SK-N-MC (cell line): ENCODE measurements at regions not wholly inside any gene's neighbourhood (a gene's known extent, or its start where the extent isn't known, plus 50 kb on each side); places are given as distances from the start of the nearest gene placed in this dataset.

ENCODE experiments used
- DNase-seq: peaks from one replicate; pipeline ENCODE4 v3.0.0-alpha.2; 2011; ENCODE audit warnings: low read depth, low spot score
- H3K27ac ChIP-seq: fragments of 200-600 bp; sonication (generic); 2 replicates; pipeline ENCODE4 v1.5.1; 2016; ENCODE audit warnings: mixed run types
- H3K36me3 ChIP-seq: fragments of 200-600 bp; sonication (generic); 2 replicates; pipeline ENCODE4 v1.6.1; 2017; ENCODE audit warnings: antibody characterized with exemption, low read length, mixed read lengths; ENCODE audit not compliant: insufficient read depth
- H3K4me3 ChIP-seq: fragments of 200-600 bp; sonication (generic); 2 replicates; pipeline ENCODE4 v1.5.1; 2016
- H3K9ac ChIP-seq: fragments of 200-600 bp; sonication (generic); 2 replicates; pipeline ENCODE4 v1.8.0; 2017; ENCODE audit warnings: mixed run types, mixed read lengths; ENCODE audit not compliant: insufficient read length
- H3K9me3 ChIP-seq: fragments of 200-600 bp; sonication (generic); 2 replicates; pipeline ENCODE4 v1.6.1; 2017; ENCODE audit warnings: low read depth, mild to moderate bottlenecking, antibody characterized with exemption, low read length, moderate library complexity, mixed read lengths
- EZH2 ChIP-seq: fragments of 200-600 bp; sonication (generic); IDR thresholded peaks from one replicate; pipeline ENCODE4 v1.6.1; 2017; ENCODE audit warnings: antibody characterized with exemption
- FOXP2 ChIP-seq: optimal IDR thresholded peaks from 2 replicates; pipeline ENCODE3; 2011; ENCODE audit warnings: mild to moderate bottlenecking, moderate library complexity; ENCODE audit not compliant: insufficient read depth; ENCODE audit errors: extremely low read length, control extremely low read depth
- POLR2AphosphoS5 ChIP-seq: IDR thresholded peaks from 2 replicates; pipeline ENCODE4 v1.6.1; 2012; ENCODE audit warnings: mild to moderate bottlenecking, low read depth, low read length, borderline replicate concordance

- DNase-seq = no peak
- H3K9me3 ChIP-seq = no peaks in the 10 kb centered on the region
These were observed 206.9 kb upstream of the ZBTB20 start for GRCh38 chr3:115354010-115354409.

GRCh38 chr3:115357456-115357855 lies 210.4 kb upstream of the ZBTB20 start:
- no peak overlapping the region for H3K4me3 ChIP-seq
- no peak overlapping the region for H3K27ac ChIP-seq
- H3K36me3 ChIP-seq = no peaks in the 10 kb centered on the region
- TF ChIP-seq POLR2AphosphoS5 (no peak), FOXP2 (no peak), EZH2 (no peak)
- H3K9ac ChIP-seq = no peak overlapping the region
- H3K9me3 ChIP-seq = no peaks in the 10 kb centered on the region
- no peak for DNase-seq

More at GRCh38 chr3:115354010-115354409, 206.9 kb upstream of the ZBTB20 start:
- Histone ChIP-seq H3K27ac (no peak overlapping the region), H3K36me3 (no peaks in the 10 kb centered on the region), H3K4me3 (no peak overlapping the region), H3K9ac (no peak overlapping the region)
- TF ChIP-seq FOXP2 (no peak), EZH2 (no peak), POLR2AphosphoS5 (no peak)

GRCh38 chr3:115359536-115359935 lies 212.4 kb upstream of the ZBTB20 start:
- no peaks in the 10 kb centered on the region for H3K36me3 ChIP-seq
- no peak overlapping the region for H3K27ac ChIP-seq
- no peaks in the 10 kb centered on the region for H3K9me3 ChIP-seq
- no peak for DNase-seq
- TF ChIP-seq FOXP2 = no peak
- no peak for TF ChIP-seq POLR2AphosphoS5
- TF ChIP-seq EZH2 = no peak
- H3K4me3 ChIP-seq = no peak overlapping the region
- no peak overlapping the region for H3K9ac ChIP-seq

- Histone ChIP-seq H3K36me3 (no peaks in the 10 kb centered on the region), H3K27ac (no peak overlapping the region), H3K4me3 (no peak overlapping the region), H3K9ac (no peak overlapping the region), H3K9me3 (no peaks in the 10 kb centered on the region)
- TF ChIP-seq FOXP2 = no peak
- no peak for DNase-seq
These were observed 214.7 kb upstream of the ZBTB20 start for GRCh38 chr3:115361806-115362205.

- DNase-seq = no peak
- no peaks in the 10 kb centered on the region for H3K9me3 ChIP-seq
- TF ChIP-seq EZH2 (no peak), FOXP2 (no peak), POLR2AphosphoS5 (no peak)
- no peak overlapping the region for H3K27ac ChIP-seq
- no peaks in the 10 kb centered on the region for H3K36me3 ChIP-seq
- H3K4me3 ChIP-seq = no peak overlapping the region
- no peak overlapping the region for H3K9ac ChIP-seq
These were observed 216.0 kb upstream of the ZBTB20 start for GRCh38 chr3:115363071-115363470.

GRCh38 chr3:115369021-115369420 lies 221.9 kb upstream of the ZBTB20 start:
- no peak for DNase-seq
- Histone ChIP-seq H3K9ac (no peak overlapping the region), H3K9me3 (no peaks in the 10 kb centered on the region), H3K27ac (no peak overlapping the region), H3K4me3 (no peak overlapping the region), H3K36me3 (no peaks in the 10 kb centered on the region)
- TF ChIP-seq EZH2 = no peak
- TF ChIP-seq POLR2AphosphoS5 = no peak
- TF ChIP-seq FOXP2 = no peak

- no peak for TF ChIP-seq FOXP2
- no peak for TF ChIP-seq EZH2
- TF ChIP-seq POLR2AphosphoS5 = no peak
- H3K4me3 ChIP-seq = no peak overlapping the region
- no peaks in the 10 kb centered on the region for H3K36me3 ChIP-seq
- no peak overlapping the region for H3K9ac ChIP-seq
- H3K9me3 ChIP-seq = no peaks in the 10 kb centered on the region
- no peak overlapping the region for H3K27ac ChIP-seq
- DNase-seq = no peak
These were observed 228.3 kb upstream of the ZBTB20 start for GRCh38 chr3:115375362-115375761.

- Histone ChIP-seq H3K36me3 (no peaks in the 10 kb centered on the region), H3K27ac (no peak overlapping the region), H3K4me3 (no peak overlapping the region), H3K9me3 (no peaks in the 10 kb centered on the region), H3K9ac (no peak overlapping the region)
- TF ChIP-seq POLR2AphosphoS5 = no peak
- TF ChIP-seq EZH2 = no peak
- no peak for TF ChIP-seq FOXP2
- no peak for DNase-seq
These were observed 233.9 kb upstream of the ZBTB20 start for GRCh38 chr3:115380883-115381572.

GRCh38 chr3:115381573-115381912 lies 234.5 kb upstream of the ZBTB20 start:
- H3K27ac ChIP-seq = no peak overlapping the region
- DNase-seq = no peak
- no peak overlapping the region for H3K4me3 ChIP-seq
- no peaks in the 10 kb centered on the region for H3K36me3 ChIP-seq
- no peak overlapping the region for H3K9ac ChIP-seq
- TF ChIP-seq EZH2 (no peak), FOXP2 (no peak), POLR2AphosphoS5 (no peak)
- H3K9me3 ChIP-seq = no peaks in the 10 kb centered on the region
